Fibroblast of villous mesenchyme (primary cell): ENCODE measurements at regions not wholly inside any gene's neighbourhood (a gene's known extent, or its start where the extent isn't known, plus 50 kb on each side); places are given as distances from the start of the nearest gene placed in this dataset.

ENCODE experiments used
- DNase-seq: peaks from one replicate; pipeline ENCODE4 v3.0.0-alpha.2; 2010; ENCODE audit warnings: low read depth
- H3K4me3 ChIP-seq: 2 replicates; pipeline ENCODE4 v1.5.1; 2011; ENCODE audit warnings: low read depth, mild to moderate bottlenecking, low read length
- TF ChIP-seq, protein P1 (sequence below): IDR thresholded peaks from 2 replicates; pipeline ENCODE4 v1.5.1; 2012; ENCODE audit warnings: low read depth, mild to moderate bottlenecking, low read length; ENCODE audit not compliant: insufficient read depth

DNA sequence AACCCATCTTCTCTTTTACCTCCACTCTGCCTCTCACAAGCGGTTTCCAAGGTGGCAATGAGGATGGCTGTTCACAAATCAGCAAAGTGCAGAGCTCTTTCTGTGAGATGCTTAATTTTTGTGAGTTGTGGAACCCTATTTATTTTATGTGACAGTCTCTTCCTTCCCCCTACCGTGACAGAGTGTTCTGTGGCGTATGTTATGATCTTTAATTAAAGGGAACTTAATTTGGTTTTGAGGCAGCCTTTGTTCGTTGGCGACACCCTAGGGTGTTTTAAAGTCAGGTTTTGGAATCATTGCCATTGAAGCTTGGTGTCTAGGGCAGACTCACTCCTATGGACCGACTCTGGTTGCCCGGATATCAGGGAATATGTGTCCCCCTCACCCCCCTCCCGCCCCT is 83.3 kb upstream of the IRX3 start:
- no peak overlapping the region for H3K4me3 ChIP-seq
- TF ChIP-seq, protein P1, sequence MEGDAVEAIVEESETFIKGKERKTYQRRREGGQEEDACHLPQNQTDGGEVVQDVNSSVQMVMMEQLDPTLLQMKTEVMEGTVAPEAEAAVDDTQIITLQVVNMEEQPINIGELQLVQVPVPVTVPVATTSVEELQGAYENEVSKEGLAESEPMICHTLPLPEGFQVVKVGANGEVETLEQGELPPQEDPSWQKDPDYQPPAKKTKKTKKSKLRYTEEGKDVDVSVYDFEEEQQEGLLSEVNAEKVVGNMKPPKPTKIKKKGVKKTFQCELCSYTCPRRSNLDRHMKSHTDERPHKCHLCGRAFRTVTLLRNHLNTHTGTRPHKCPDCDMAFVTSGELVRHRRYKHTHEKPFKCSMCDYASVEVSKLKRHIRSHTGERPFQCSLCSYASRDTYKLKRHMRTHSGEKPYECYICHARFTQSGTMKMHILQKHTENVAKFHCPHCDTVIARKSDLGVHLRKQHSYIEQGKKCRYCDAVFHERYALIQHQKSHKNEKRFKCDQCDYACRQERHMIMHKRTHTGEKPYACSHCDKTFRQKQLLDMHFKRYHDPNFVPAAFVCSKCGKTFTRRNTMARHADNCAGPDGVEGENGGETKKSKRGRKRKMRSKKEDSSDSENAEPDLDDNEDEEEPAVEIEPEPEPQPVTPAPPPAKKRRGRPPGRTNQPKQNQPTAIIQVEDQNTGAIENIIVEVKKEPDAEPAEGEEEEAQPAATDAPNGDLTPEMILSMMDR, result no peak
- no peak for DNase-seq

DNA sequence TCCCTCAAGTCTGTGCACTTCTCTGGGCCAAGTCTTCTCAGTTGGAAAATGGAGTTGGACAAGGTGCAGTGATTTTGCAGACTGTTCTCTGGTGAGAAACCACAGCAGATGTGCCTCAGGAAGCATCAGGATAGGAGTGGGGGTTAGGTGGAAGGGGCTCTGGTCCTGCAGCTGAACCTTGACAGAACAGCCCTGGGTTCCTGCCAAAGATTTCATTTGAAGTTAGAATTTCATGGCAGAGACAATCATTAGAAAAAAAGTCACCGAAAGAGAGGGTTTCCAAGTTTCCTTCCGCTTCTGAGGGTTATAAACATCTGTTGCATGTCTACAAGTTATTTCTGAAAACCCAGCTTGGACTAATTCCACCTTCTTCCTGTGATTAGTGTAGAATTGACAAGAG is 80.4 kb upstream of the IRX3 start:
- TF ChIP-seq, protein P1, result no peak
- no peak for DNase-seq
- no peak overlapping the region for H3K4me3 ChIP-seq

DNA sequence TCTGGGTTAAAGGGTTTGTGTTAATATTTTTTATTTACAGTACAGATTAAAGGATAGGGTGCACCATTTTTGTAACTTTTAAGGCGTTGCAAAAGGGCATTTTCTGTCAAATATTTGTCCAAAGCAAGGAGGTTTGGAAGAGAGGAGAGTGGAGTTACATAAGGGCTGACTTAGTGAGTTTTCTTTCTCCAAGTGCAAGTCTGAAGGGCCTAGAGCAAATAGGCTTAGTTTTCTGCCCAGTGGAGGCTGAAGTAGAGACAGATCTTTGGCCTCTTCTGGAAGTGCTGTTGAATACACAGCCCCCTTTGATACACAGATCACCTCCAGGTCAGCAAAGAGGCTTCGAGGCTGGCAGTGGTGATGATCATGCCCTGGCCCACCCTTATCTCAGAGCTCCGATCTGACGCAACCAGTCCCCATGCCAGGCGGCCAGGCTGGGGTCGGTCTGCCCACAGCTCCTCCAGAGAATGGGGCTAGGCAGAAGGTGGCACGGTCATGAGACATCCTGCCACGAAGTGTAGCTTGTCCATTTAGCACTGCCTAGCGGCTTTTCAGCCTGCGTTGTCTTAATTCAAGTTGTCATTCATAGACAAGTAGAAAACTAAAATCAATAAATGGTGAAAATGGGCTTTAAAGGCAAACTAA is 79.5 kb upstream of the IRX3 start:
- DNase-seq, result no peak
- TF ChIP-seq, protein P1, result no peak

DNA sequence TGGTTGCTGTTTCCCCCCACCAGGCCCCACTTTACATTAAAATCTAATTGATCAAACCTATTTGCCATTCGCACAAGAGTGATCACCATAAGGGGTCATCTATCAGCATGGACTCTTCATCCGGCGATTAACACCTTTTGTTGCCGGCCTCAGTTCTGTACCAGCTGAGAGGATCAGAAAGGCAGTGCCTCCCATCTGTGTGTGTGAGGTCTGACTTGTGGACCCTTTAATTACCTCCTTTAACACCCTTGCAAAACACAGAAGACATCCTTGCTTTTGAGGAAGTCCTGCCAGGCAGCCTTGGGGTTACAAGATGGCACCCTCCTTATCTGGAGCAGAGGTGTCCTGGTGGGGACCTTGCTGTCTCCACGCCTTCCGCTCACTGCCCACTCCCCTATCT is 77.2 kb upstream of the IRX3 start:
- DNase-seq, result no peak
- no peak overlapping the region for H3K4me3 ChIP-seq
- TF ChIP-seq, protein P1, result no peak

More for the DNA sequence above, 79.5 kb upstream of the IRX3 start:
- H3K4me3 ChIP-seq, result no peak overlapping the region

DNA sequence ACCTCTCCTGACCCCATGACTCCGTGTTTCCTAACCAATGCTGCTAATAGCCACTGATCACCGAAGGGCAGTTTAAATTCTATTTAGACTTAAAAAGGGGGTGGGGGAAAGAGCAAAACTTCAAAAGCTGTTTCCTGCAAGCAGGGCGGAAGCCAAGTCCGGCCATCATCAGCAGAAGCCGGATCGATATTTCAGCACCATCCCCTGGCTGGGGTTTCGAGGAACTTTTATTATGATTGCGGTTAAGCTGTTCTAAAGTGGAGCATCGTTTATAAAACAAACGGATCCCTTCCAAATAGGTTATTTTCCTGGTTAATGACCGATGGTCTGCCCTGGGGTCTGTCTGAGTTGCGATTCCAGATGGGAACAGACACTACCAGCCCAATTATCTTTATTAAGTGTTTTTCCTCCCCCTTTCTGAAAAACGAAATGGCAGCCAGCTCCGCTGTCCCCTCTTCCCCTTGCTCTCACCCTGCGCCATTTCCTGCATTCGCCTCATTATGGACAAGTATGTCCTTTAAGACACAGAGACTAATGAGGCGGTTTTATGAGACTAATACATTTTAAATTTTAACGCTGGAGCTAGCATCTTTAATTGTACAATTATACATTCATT is 76.1 kb upstream of the IRX3 start:
- no peak overlapping the region for H3K4me3 ChIP-seq
- no peak for DNase-seq
- TF ChIP-seq, protein P1, result no peak

DNA sequence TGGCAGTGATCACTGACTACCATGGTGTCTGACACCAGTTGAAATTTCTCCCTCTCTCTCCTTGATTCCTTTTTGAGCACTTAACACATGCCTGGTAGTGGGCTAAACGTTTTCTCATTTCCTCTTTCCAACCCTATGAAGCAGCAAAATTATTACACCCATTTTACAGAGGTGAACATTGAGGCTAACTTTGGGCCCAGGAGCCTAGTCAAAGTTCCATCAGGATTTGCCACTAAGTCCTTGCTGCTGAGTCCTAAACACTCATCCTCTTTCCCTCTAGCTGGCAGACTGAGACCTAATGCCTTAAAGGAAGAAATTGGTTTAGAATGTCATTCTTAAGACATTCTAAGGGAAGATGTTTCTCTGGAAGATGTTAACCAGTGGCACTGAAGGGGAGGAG is 74.7 kb upstream of the IRX3 start:
- DNase-seq, result no peak
- TF ChIP-seq, protein P1, result no peak

More for the DNA sequence above, 74.7 kb upstream of the IRX3 start:
- H3K4me3 ChIP-seq, result no peak overlapping the region
